ENCODE measurements at regions not wholly inside any gene's neighbourhood (a gene's known extent, or its start where the extent isn't known, plus 50 kb on each side); places are given as distances from the start of the nearest gene placed in this dataset.

DNA sequence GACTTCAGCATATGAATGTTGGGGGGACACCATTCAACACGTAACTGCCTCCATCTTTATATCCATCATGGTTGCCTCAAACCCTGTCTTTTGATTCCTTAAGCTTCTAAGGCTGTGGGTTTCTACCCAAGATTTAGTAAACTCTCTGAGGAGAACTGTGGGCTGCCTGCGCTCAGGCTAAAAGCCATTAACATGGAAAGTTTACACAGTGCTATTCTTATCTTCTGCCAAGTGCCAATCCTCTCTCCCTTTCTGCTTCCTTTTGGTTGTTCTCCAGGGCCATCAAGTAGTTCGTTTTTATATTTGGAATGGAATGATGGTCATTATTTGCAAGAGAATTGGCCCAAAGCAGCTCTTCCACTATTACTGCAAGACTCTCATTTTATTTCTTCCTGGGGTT, 97.3 kb upstream of the KLF14 start:
- TF ChIP-seq, protein P1, sequence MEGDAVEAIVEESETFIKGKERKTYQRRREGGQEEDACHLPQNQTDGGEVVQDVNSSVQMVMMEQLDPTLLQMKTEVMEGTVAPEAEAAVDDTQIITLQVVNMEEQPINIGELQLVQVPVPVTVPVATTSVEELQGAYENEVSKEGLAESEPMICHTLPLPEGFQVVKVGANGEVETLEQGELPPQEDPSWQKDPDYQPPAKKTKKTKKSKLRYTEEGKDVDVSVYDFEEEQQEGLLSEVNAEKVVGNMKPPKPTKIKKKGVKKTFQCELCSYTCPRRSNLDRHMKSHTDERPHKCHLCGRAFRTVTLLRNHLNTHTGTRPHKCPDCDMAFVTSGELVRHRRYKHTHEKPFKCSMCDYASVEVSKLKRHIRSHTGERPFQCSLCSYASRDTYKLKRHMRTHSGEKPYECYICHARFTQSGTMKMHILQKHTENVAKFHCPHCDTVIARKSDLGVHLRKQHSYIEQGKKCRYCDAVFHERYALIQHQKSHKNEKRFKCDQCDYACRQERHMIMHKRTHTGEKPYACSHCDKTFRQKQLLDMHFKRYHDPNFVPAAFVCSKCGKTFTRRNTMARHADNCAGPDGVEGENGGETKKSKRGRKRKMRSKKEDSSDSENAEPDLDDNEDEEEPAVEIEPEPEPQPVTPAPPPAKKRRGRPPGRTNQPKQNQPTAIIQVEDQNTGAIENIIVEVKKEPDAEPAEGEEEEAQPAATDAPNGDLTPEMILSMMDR (IDR thresholded peaks at IDR 0.05) = no peak
- no peak for TF ChIP-seq EP300 (IDR thresholded peaks at IDR 0.05)

All from tibial nerve (tissue), 4 donors.